GM12878 (cell line): ENCODE measurements at regions not wholly inside any gene's neighbourhood (a gene's known extent, or its start where the extent isn't known, plus 50 kb on each side); places are given as distances from the start of the nearest gene placed in this dataset.

Experiments used
- ATAC-seq: fragments of 200-7000 bp; cut with Tn5 transposase; 3 replicates; pipeline ENCODE4 v1.9.1; 2020; ENCODE audit warnings: mild to moderate bottlenecking, moderate library complexity
- BruUV-seq: library from RNA; stranded (reverse); fragments of 400-500 nt; replicated peaks from 2 replicates; lab custom pipeline; 2021; lab: Mats Ljungman, UMichigan
- CTCF ChIA-PET: fragments of 300-600 bp; sonication (Branson Sonifier 250); formaldehyde crosslinking; extraction: SDS; loops from one replicate; lab custom pipeline; 2021; ENCODE audit warnings: inconsistent platforms; lab: Yijun Ruan, JAX
- POLR2A ChIA-PET: fragments of 350-600 bp; formaldehyde crosslinking; extraction: SDS; loops from one replicate; lab custom pipeline; 2021; ENCODE audit warnings: inconsistent platforms; lab: Charles Lee
- RAD21 ChIA-PET: fragments of 300-600 bp; sonication (Branson Sonifier 250); formaldehyde crosslinking; loops from one replicate; lab custom pipeline; 2023; ENCODE audit warnings: antibody characterized with exemption; ENCODE audit not compliant: unreplicated experiment; lab: Charles Lee
- SMC1A ChIA-PET: fragments of 300-600 bp; sonication (Branson Sonifier 250); formaldehyde crosslinking; loops from one replicate; lab custom pipeline; 2023; ENCODE audit not compliant: unreplicated experiment, uncharacterized antibody; lab: Charles Lee
- DNase-seq: peaks from one replicate; pipeline ENCODE4 v3.0.0-alpha.2; 2011; ENCODE audit warnings: low read depth, low spot score
- FAIRE-seq: peaks from 3 replicates; lab custom pipeline; 2011; peaks lifted over from hg19 to GRCh38; lab: Jason Lieb, UNC
- H2AFZ ChIP-seq: 2 replicates; pipeline ENCODE4 v1.6.0; 2011; ENCODE audit warnings: low read depth, low read length, control low read depth; ENCODE audit not compliant: control insufficient read depth
- H3K27ac ChIP-seq: 2 replicates; pipeline ENCODE4 v1.5.1; 2011; ENCODE audit warnings: control low read depth; ENCODE audit not compliant: control insufficient read depth, insufficient read depth
- H3K27me3 ChIP-seq, 2 experiments: replicated peaks in 1 of 2; 2 replicates each; pipeline versions ENCODE4 v1.6.0 to v1.6.1; 2011; ENCODE audit warnings: low read length in 1 of 2; ENCODE audit not compliant: control insufficient read depth in 2 of 2, insufficient read depth in 2 of 2
- H3K36me3 ChIP-seq, 2 experiments: 2 replicates each; pipeline ENCODE4 v1.5.1; 2011; ENCODE audit warnings: low read length in 1 of 2; ENCODE audit not compliant: control insufficient read depth in 2 of 2, insufficient read depth in 2 of 2
- H3K4me1 ChIP-seq: 2 replicates; pipeline ENCODE4 v1.6.1; 2011; ENCODE audit warnings: mild to moderate bottlenecking, low read length, moderate library complexity, mixed read lengths; ENCODE audit not compliant: control insufficient read depth, insufficient read depth
- H3K4me2 ChIP-seq: 2 replicates; pipeline ENCODE4 v1.6.0; 2011; ENCODE audit warnings: control low read depth; ENCODE audit not compliant: control insufficient read depth, insufficient read depth
- H3K4me3 ChIP-seq: fragments of 200-600 bp; sonication (generic); 2 replicates; pipeline ENCODE4 v1.5.1; 2016
- H3K79me2 ChIP-seq: 2 replicates; pipeline ENCODE4 v1.6.0; 2011; ENCODE audit warnings: low read length; ENCODE audit not compliant: control insufficient read depth, insufficient read depth
- H3K9ac ChIP-seq: 2 replicates; pipeline ENCODE4 v1.8.0; 2011; ENCODE audit warnings: low read length, control low read depth, mixed read lengths; ENCODE audit not compliant: control insufficient read depth, insufficient read depth
- H3K9me3 ChIP-seq: replicated peaks from 3 replicates; pipeline ENCODE4 v1.5.1; 2011; ENCODE audit warnings: mild to moderate bottlenecking, low read length; ENCODE audit not compliant: control insufficient read depth, insufficient read depth
- H4K20me1 ChIP-seq: 2 replicates; pipeline ENCODE4 v1.6.0; 2011; ENCODE audit not compliant: control insufficient read depth, insufficient read depth
- CHD1 ChIP-seq: IDR thresholded peaks from 2 replicates; pipeline ENCODE4 v1.6.1; 2012; ENCODE audit warnings: low read depth, low read length, improper control_type of control experiment
- GABPA ChIP-seq: IDR thresholded peaks from 2 replicates; pipeline ENCODE4 v1.6.1; 2014; ENCODE audit warnings: antibody characterized with exemption, low read depth, mild to moderate bottlenecking, inconsistent platforms
- JUND ChIP-seq: IDR thresholded peaks from 2 replicates; pipeline ENCODE4 v1.6.1; 2012; ENCODE audit warnings: low read depth, mild to moderate bottlenecking, low read length, improper control_type of control experiment, moderate library complexity
- PAX5 ChIP-seq: IDR thresholded peaks from 2 replicates; pipeline ENCODE4 v1.6.1; 2011; ENCODE audit warnings: low read depth, low read length, borderline replicate concordance
- SKIL ChIP-seq: fragments of 450-650 bp; IDR thresholded peaks from 2 replicates; pipeline ENCODE4 v1.6.1; 2017; ENCODE audit warnings: mild to moderate bottlenecking, low read depth, inconsistent platforms; ENCODE audit not compliant: poor library complexity, severe bottlenecking
- USF2 ChIP-seq: IDR thresholded peaks from 2 replicates; pipeline ENCODE4 v1.6.1; 2011; ENCODE audit warnings: low read depth, low read length, improper control_type of control experiment, borderline replicate concordance
- ZBED1 ChIP-seq: IDR thresholded peaks from 2 replicates; pipeline ENCODE4 v1.6.1; 2016; ENCODE audit warnings: borderline replicate concordance
- ZNF384 ChIP-seq: IDR thresholded peaks from 2 replicates; pipeline ENCODE4 v1.6.1; 2012; ENCODE audit warnings: low read depth, mild to moderate bottlenecking, low read length, improper control_type of control experiment, borderline replicate concordance
- WGBS: methylation state at CpG from one replicate; pipeline ENCODE4 v1.1.6; 2016; ENCODE audit warnings: low lambda C conversion rate; ENCODE audit not compliant: insufficient replicate concordance, insufficient coverage; ENCODE audit errors: missing lambda C conversion rate; 5-methylcytosine and 5-hydroxymethylcytosine counted together
- in situ Hi-C: fragments of 300-500 bp; cut with MboI; formaldehyde crosslinking; loops from 9 replicates; pipeline ENCODE4 v1.14.3; 2018; ENCODE audit warnings: mixed read lengths
- intact Hi-C: fragments of 100-400 bp; cut with micrococcal nuclease; formaldehyde crosslinking; loops from one replicate; pipeline ENCODE4 v1.14.2; 2022; ENCODE audit not compliant: unreplicated experiment

DNA sequence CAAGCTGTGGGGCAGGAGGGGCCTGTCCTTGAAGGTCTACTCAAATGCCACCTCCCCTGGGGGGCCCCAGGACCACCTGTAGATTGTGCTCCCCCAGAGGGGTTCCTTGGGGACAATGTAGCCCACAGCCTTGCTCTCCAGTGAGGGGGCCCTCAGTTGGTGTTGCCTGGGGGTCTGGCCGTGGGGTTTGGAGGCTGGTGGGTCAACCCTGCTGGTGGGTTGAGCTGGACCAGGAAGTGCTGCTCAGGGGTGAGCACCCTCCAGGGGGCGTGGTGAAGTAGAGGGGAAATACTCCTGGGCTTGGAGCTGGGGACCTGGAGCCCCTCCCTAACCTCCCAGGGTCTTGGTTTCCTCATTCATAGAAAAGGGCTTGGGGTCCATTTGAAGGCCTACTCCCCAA lies 143.6 kb upstream of the WNT4 start (continued):
- TF ChIP-seq ZBED1 = no peak
- TF ChIP-seq GABPA = no peak
- no peak for TF ChIP-seq PAX5
- no peak for TF ChIP-seq JUND
- TF ChIP-seq ZNF384 = no peak
- no peak for TF ChIP-seq SKIL

DNA sequence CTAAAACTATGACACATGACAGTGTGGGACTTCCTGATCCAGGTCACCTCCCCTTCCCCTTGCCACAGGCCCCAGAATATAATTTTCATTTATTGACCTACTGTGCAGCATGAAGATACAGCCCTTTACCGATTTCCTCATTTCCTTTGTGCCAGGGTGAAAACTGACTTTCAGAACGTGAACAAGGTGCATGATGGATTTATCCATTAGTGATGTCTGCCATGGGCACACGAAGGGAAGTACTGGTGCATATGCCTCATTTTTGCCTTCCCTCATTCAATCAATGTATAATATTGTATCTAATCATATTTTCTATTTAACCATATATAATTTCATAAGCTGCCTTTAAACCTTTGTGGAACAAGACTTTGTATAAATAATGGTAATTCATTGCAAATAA lies 144.4 kb upstream of the WNT4 start:
- POLR2A ChIA-PET = no interaction called here

More for the DNA sequence above, 144.4 kb upstream of the WNT4 start:
- no peaks in the 10 kb centered on the region; a peak in 1 of 4 replicates for H3K27me3 ChIP-seq
- TF ChIP-seq USF2 (no peak), CHD1 (no peak)
- H3K9me3 ChIP-seq = no peaks in the 10 kb centered on the region
- no peak for DNase-seq
- H3K27ac ChIP-seq = no peak overlapping the region
- SMC1A ChIA-PET = no interaction called here
- no peak overlapping the region for H3K4me2 ChIP-seq
- intact Hi-C loops (no loop called here), in situ Hi-C loops (no loop called here)
- H2AFZ ChIP-seq = no peak overlapping the region
- ATAC-seq = no peak
- RAD21 ChIA-PET = no interaction called here
- no peak overlapping the region for H3K9ac ChIP-seq
- no peaks in the 10 kb centered on the region for H3K36me3 ChIP-seq
- no peak overlapping the region for H3K4me3 ChIP-seq
- no peak for FAIRE-seq
- CTCF ChIA-PET = interaction anchor here (0.9 kb wide), 1 partner anchor 155 kb away, joined by 3 read pairs; no protein-coding TSS in a partner anchor
- no peaks in the 10 kb centered on the region for H3K4me1 ChIP-seq
- no peaks in the 10 kb centered on the region for H3K79me2 ChIP-seq
- no peaks in the 10 kb centered on the region; the same call in 1 of the 2 replicates for H4K20me1 ChIP-seq
- BruUV-seq = no TSS peak
- 0% methylated on average over 3 of the region's 3 CpGs for WGBS
